DMS114 treated with DMSO at 0.1 percent for 48 hours (cell line): ENCODE measurements at regions not wholly inside any gene's neighbourhood (a gene's known extent, or its start where the extent isn't known, plus 50 kb on each side); places are given as distances from the start of the nearest gene placed in this dataset.

Source experiments
- DNase-seq: peaks from one replicate; lab custom pipeline; 2025; ENCODE audit not compliant: unreplicated experiment; lab: John Stamatoyannopoulos, UW

DNA sequence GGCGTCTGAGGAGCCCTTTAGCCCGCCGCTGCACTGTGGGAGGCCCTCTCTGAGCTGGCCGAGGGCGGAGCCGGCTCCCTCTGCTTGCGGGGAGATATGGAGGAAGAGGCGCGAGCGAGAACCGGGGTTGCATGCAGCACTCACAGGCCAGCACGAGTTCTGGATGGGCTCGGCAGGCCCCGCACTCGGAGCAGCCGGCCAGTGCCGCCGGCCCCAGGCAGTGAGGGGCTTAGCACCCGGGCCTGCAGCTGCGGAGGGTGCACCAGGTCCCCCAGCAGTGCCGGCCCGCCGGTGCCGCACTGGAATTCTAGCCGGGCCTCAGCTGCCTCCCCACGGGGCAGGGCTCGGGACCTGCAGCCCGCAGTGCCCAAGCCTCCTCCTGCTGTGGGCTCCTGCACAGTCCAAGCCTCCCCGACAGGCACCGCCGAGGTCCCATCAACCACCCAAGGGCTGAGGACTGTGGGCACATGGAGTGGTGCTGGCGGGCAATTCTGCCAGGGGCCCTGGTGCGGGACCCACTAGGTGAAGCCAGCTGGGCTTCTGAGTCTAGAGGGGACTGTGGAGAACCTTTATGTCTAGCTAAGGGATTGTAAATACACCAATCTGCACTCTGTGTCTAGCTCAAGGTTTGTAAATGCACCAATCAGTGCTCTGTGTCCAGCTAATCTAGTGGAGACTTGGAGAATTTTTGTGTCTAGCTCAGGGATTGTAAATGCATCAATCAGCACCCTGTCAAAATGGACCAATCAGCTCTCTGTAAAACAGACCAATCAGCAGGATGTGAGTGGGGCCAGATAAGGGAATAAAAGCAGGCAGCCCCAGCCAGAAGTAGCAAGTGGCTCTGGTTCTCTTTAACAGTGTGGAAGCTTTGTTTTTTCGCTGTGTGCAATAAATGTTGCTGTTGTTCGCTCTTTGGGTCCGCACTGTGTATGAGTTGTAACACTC lies 329.7 kb upstream of the JARID2 start:
- DNase-seq: no peak

DNA sequence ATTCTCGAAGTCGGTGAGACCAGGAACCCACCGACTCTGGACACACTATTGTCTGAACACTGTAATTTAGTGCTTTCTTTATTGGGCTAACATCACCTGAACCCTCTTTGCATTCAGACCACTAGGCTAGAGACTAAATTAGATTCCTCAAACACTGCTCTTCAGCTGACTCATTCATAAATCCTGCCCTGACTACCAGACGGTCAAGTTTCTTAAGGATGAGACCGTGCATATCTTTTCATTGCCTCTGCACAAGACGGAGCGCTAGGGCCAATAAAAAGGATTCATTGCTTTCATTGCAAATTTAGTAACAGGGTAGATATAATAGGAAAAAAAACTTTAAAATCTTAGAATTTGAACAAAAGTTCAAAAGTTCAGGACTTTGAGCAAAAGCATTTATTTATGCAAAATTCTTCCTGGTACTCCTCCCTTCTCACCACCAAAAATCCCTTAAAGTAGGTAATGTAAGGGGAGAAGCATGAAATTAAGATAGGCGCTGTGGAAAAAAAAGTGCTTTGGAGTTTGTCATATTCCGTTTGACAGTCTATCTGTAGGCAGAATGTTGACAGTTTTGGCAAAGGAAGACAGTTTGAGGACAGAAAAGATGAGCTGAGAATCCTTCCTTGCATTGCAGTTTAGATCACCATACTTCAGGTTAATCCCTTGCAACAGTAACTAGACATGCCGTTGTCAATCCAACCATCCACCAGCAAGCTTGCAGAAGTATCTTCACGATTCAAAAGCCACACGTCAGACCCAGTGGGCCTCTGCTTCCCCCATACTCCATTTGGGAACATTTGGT lies 328.6 kb upstream of the JARID2 start:
- no peak for DNase-seq

DNA sequence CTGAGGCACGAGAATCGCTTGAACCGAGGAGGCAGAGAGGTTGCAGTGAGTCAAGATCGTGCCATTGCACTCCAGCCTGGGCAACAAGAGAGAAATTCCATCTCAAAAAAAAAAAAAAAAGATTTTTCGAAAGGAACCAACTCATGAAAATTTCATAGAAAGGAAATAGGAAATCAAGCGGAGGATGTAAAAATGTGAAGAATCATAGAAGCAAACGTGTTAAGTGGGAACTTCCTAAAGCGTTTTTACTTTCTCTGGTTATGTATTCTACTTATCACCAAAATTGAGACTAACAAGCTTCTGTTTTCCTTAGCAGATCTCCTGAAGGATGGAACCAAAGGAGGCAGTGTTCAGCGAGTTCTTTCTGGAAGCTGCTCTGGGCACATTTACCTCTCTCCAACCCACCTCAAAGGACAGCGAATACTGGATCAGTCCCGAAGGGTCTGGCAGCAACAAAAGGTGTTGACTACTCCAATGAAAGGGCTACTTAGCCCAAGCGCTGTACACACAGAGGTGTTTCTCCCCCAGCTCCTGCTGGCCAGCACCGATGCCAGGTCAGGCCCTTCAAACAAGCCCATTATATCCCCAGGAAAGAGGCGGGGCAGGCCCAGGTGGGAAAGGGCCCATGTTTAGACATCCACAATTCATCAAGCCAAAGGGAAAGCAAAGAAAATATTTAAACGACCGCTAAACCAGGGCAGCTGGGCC lies 327.5 kb upstream of the JARID2 start:
- DNase-seq: no peak

DNA sequence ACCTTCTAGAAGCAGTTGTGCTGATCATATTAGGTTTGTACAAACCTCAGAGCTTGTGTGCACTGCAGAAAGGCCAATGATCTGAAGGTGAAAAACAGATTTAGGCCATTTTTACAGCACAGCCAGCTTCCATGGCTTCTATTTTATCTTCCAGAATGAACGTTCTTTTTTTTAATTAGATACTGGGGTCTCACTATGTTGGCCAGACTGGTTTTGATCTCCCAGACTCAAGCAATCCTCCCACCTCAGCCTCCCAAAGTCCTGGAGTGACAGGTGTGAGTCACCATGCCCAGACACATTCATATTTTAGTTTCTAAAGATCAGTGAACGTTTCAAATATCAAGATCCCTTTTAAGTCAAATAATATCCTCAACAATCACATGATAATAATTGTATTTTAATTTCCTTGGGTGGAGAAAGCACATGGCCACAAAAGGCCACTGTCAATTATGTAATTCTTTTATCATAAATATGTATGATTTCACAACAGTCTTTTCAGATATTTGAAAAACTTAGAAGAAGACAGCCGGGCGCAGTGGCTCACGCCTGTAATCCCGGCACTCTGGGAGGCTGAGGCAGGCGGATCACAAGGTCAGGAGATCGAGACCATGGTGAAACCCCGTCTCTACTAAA lies 326.7 kb upstream of the JARID2 start:
- DNase-seq: no peak

- DNase-seq: no peak
Observed at GRCh38 chr6:14920276-14920675, 325.6 kb upstream of the JARID2 start.

- DNase-seq: no peak
Observed at GRCh38 chr6:14921170-14921569, 324.7 kb upstream of the JARID2 start.

- DNase-seq: no peak
Observed at GRCh38 chr6:14921878-14922671, 323.8 kb upstream of the JARID2 start.

- DNase-seq: no peak
Observed at GRCh38 chr6:14922706-14923460, 323.0 kb upstream of the JARID2 start.

- no peak for DNase-seq
Observed at GRCh38 chr6:14924126-14925024, 321.5 kb upstream of the JARID2 start.

- DNase-seq: no peak
Observed at GRCh38 chr6:14925025-14925698, 320.7 kb upstream of the JARID2 start.

- DNase-seq: no peak
Observed at GRCh38 chr6:14925699-14926026, 320.2 kb upstream of the JARID2 start.

- DNase-seq: no peak
Observed at GRCh38 chr6:14927398-14927797, 318.5 kb upstream of the JARID2 start.

GRCh38 chr6:14929291-14929690 lies 316.6 kb upstream of the JARID2 start:
- no peak for DNase-seq

DNA sequence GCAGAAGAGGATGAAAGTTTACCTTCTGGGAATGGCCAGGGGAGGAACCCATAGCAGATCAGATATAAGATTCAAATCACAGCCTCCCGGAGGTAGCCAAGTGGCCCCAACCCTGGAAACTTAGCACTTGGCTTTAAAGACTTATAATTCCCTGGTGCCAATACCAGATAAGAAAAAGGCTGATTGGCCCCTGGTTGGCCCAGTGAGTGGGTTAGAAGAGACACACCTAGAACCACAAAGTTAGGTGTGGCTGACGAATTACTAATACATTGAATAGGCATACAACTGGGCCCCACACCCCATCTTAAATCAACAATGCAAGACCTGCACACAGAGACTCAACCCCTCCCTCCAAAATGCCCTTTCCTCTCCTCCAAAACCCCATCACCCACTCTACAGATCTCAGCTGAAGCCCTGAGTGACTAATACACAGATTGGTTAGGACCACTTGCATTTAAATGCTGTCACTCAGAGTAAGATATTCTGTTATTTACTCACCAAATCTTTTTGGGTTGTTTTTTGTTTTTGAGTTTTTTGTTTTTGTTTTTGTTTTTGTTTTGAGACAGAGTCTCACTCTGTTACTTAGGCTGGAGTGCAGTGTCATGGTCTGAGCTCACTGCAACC lies 315.4 kb upstream of the JARID2 start:
- no peak for DNase-seq

- DNase-seq: no peak
Observed at GRCh38 chr6:14932485-14933182, 313.2 kb upstream of the JARID2 start.

GRCh38 chr6:14933183-14933544 lies 312.7 kb upstream of the JARID2 start:
- no peak for DNase-seq

GRCh38 chr6:14934013-14934412 lies 311.9 kb upstream of the JARID2 start:
- DNase-seq: no peak
